ENCODE measurements at regions not wholly inside any gene's neighbourhood (a gene's known extent, or its start where the extent isn't known, plus 50 kb on each side); places are given as distances from the start of the nearest gene placed in this dataset.
"Not testable (repeated sequence)": the region's sequence is repeated elsewhere in the genome, so short reads cannot be mapped to it uniquely, and the experiment has no call there.

DNA sequence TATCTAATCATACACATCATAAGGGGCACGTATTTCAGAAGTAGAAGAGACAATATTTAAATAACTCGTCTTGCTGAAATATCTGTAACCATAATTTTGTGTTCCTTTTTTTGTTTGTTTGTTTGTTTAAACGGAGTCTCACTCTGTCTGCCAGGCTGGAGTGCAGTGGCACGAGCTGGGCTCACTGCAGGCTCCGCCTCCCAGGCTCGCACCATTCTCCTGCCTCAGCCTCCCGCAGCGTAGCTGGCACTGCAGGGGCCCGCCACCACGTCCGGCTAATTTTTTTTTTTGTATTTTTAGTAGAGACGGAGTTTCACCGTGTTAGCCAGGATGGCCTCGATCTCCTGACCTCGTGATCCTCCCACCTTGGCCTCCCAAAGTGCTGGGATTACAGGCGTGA is 248.9 kb downstream of the KCNJ3 start:
- not testable (repeated sequence) for H3K27ac Mint-ChIP-seq, H3K9me3 Mint-ChIP-seq, H3K36me3 Mint-ChIP-seq, H3K27me3 Mint-ChIP-seq, H3K4me1 Mint-ChIP-seq, H3K4me3 Mint-ChIP-seq

DNA sequence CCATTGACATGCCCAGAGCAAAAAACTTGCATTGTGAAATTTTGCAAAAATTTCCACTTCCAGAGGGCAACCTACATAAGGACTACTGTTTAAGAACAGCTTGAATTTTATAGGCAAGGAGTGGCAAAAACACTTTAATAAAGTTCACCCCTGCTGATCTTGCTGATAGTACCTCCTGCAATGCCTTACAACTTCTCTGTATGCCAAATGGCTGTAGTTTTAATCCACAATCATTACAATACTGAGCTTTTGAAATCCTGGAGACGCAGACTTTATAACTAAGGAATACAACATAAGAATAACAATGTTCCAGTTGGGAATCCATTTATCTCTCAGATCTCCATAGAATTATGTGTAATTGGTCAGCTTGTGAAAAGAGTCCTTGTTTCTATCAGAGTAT is 247.5 kb downstream of the KCNJ3 start:
- H3K4me3 Mint-ChIP-seq = no peak overlapping the region
- no peaks in the 10 kb centered on the region for H3K9me3 Mint-ChIP-seq
- H3K4me1 Mint-ChIP-seq = no peaks in the 10 kb centered on the region
- H3K27ac Mint-ChIP-seq = no peak overlapping the region
- no peaks in the 10 kb centered on the region for H3K27me3 Mint-ChIP-seq
- H3K36me3 Mint-ChIP-seq = no peaks in the 10 kb centered on the region

DNA sequence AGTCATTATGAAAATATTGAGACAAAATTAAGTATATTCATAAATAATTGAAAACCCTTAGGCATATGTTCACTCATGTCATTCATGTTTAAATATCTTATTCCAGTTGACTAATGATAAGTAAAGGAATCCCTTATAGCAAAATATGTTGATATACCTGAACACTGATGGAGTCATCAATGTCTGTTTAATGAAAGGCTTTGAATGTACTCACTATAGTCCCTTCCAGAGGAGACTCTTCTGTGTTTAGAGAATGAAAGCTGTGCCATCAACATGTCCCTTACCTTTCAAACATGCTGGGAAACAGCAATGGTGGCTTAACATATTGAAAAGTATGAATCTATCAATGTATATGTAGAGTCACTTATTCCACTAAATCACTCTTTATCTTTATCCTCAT is 242.9 kb downstream of the KCNJ3 start:
- Mint-ChIP-seq H3K27me3 (no peaks in the 10 kb centered on the region), H3K9me3 (peaks cover 0 to 2% (median 0%) of the 10 kb centered on the region in 3 donors), H3K4me3 (no peak overlapping the region), H3K27ac (no peak overlapping the region), H3K36me3 (no peaks in the 10 kb centered on the region), H3K4me1 (no peaks in the 10 kb centered on the region)

DNA sequence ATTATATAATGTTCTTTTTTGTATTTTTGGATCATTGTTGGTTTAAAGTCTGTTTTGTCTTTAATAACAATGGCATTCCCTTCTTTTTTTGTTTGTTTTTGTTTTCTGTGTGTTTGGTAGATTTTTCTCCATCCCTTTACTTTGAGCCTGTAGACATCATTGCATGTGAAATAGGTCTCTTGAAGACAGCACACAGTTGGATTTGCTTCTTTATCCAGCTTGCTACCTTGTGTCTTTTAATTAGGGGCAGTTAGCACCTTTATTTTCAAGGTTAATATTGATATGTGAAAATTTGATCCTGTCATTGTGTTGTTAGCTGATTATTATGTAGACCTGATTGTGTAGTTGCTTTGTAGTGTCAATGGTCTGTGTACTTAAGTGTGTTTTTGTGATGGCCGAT is 235.7 kb downstream of the KCNJ3 start:
- Mint-ChIP-seq H3K4me3 (no peak overlapping the region), H3K27me3 (no peaks in the 10 kb centered on the region), H3K36me3 (no peaks in the 10 kb centered on the region), H3K27ac (no peak overlapping the region), H3K9me3 (peaks cover 0 to 13% (median 4%) of the 10 kb centered on the region in 3 donors), H3K4me1 (no peaks in the 10 kb centered on the region)

DNA sequence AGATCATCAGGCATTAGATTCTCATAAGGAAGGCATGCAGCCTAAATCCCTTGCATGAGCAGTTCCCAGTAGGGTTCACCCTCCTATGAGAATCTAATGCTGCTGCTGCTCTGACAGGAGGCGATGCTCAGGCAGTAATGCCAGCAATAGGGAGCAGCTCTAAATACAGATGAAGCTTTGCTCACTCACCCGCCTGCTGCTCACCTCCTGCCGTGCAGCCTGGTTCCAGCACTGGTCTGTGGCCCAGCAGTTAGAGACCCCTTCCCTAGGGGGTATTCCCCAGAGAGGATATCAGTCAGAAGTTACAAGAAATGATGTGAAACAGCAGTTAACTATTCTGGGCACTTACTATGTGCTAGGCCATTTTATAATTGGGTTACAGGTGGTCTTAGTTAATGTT is 226.0 kb downstream of the KCNJ3 start:
- no peak overlapping the region for H3K27ac Mint-ChIP-seq
- H3K4me3 Mint-ChIP-seq = no peak overlapping the region
- no peaks in the 10 kb centered on the region for H3K4me1 Mint-ChIP-seq
- H3K36me3 Mint-ChIP-seq = no peaks in the 10 kb centered on the region
- peaks cover 0 to 2% (median 0%) of the 10 kb centered on the region in 3 donors for H3K9me3 Mint-ChIP-seq
- no peaks in the 10 kb centered on the region for H3K27me3 Mint-ChIP-seq

DNA sequence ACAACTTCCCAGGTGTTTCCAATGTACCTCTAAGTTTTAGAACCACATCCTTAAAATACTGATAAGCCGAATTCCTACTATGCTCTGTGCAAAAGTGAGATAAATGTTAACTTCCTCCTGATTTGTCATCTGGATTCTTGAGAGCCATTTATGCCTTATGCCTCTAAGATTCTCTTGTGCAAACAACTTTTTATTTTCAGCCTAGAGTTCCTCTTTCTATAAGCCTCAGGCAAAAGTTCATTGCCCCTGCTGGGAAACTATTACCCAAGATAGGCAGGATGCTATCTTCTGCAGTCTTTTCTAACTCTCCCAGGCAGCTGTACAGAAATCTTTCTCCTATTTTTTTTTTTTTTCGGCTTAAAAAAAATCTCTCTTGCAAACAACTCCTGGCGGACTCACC is 216.1 kb downstream of the KCNJ3 start:
- no peaks in the 10 kb centered on the region for H3K27me3 Mint-ChIP-seq
- no peak overlapping the region for H3K27ac Mint-ChIP-seq
- no peaks in the 10 kb centered on the region for H3K4me1 Mint-ChIP-seq
- no peaks in the 10 kb centered on the region for H3K36me3 Mint-ChIP-seq
- H3K4me3 Mint-ChIP-seq = no peak overlapping the region
- H3K9me3 Mint-ChIP-seq = peaks cover 0 to 5% (median 2%) of the 10 kb centered on the region in 3 donors

DNA sequence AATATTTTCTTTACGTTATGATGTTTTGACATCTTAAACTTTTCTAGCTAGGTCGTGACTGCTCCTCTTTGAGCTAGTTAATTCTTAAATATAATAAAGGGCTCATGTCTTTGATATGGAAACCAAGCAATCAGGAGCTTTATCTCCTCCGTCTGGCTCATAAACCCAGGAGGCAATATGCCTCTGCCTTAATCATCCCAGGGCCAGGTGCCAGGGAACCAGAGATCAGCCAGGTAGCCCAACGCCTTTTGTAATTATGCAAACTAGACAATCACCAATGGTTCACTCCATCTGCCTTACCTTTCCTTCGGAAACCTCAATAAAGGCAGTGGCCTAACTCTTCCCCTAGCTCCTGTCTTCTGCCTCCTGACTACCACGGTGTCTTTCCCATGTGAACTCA is 213.7 kb downstream of the KCNJ3 start:
- Mint-ChIP-seq H3K4me1 (no peaks in the 10 kb centered on the region), H3K27ac (no peak overlapping the region), H3K4me3 (no peak overlapping the region), H3K27me3 (no peaks in the 10 kb centered on the region), H3K9me3 (peaks cover 0 to 10% (median 0%) of the 10 kb centered on the region in 3 donors), H3K36me3 (no peaks in the 10 kb centered on the region)

DNA sequence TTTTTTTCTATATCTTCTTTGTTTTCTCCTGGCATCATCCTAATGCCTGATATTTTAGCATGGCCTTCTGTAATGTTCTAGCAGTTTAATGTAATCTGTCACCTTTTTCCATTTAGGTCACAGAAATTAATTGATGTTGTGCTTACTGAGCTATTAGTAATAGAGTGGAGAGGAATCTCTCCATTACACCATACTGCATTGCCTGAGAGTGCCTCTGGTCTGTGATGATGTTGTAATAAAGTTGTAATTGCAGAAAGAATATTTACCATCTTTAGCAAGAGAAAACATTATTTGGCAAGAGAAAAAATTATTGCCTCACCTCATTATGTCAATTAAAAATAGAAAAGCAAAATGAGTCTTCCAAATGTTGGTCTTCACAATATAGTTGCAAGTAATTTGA is 213.2 kb downstream of the KCNJ3 start:
- Mint-ChIP-seq H3K9me3 (peaks cover 0 to 10% (median under 1%) of the 10 kb centered on the region in 3 donors), H3K27ac (no peak overlapping the region), H3K4me1 (no peaks in the 10 kb centered on the region), H3K36me3 (no peaks in the 10 kb centered on the region), H3K4me3 (no peak overlapping the region), H3K27me3 (no peaks in the 10 kb centered on the region)

DNA sequence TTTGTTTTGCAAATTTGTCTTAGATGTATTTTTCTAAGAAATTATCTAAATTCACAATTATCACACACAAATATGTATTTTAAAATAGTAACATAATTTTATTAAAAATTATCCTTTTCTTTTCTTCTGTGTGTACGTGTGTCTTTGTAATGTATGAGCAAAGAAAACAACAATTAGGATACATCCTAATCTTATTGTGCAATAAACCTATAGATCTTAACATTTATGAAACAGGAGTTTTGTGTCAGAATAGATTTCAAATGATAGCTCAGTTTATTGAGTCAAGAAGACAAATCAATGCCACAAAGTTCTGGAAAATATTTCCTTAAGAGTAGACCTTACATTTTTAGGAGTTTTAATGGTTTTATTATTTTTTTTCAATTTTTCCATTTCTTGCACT is 212.2 kb downstream of the KCNJ3 start:
- no peak overlapping the region for H3K27ac Mint-ChIP-seq
- no peaks in the 10 kb centered on the region for H3K4me1 Mint-ChIP-seq
- H3K4me3 Mint-ChIP-seq = no peak overlapping the region
- peaks cover 0 to 9% (median 2%) of the 10 kb centered on the region in 3 donors for H3K9me3 Mint-ChIP-seq
- no peaks in the 10 kb centered on the region for H3K27me3 Mint-ChIP-seq
- no peaks in the 10 kb centered on the region for H3K36me3 Mint-ChIP-seq

DNA sequence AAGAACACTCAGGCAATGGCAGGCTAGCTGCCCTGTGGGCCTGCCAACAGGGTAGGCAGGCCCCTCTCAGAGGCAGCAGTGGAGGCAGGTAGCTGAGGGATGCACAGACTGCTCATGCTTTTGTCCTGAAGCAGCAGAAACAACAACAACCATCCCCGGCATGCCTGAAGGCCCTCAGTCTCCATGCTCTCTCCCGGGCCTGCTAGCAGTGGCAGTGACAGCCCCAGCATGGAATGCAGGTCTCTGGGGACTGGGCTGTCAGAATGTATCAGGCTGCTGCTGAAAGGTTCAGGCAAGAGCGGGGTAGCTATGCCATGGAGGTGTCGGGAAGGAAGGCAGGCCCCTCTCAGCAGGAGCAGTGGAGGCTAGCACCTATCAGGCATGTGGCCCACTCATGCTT is 209.8 kb downstream of the KCNJ3 start:
- no peak overlapping the region for H3K4me3 Mint-ChIP-seq

More for the DNA sequence above, 209.8 kb downstream of the KCNJ3 start:
- Mint-ChIP-seq H3K36me3 (no peaks in the 10 kb centered on the region), H3K27ac (no peak overlapping the region), H3K4me1 (no peaks in the 10 kb centered on the region), H3K27me3 (no peaks in the 10 kb centered on the region), H3K9me3 (peaks cover 0 to 7% (median 6%) of the 10 kb centered on the region in 3 donors)
